Fibroblast of the aortic adventitia (primary cell): ENCODE measurements at regions not wholly inside any gene's neighbourhood (a gene's known extent, or its start where the extent isn't known, plus 50 kb on each side); places are given as distances from the start of the nearest gene placed in this dataset.
A peak's percentile ranks its signal among the peaks of the same experiment; 100 is the strongest.

Experiments
- DNase-seq: peaks from one replicate; pipeline ENCODE4 v3.0.0-alpha.2; 2010; ENCODE audit warnings: low read depth
- H3K4me3 ChIP-seq: 2 replicates; pipeline ENCODE4 v1.5.1; 2011; ENCODE audit warnings: low read depth, mild to moderate bottlenecking, control low read depth, low read length, moderate library complexity
- TF ChIP-seq, protein P1 (sequence below): IDR thresholded peaks from 2 replicates; pipeline ENCODE4 v1.5.1; 2011; ENCODE audit warnings: mild to moderate bottlenecking, low read length, control low read depth, inconsistent platforms; ENCODE audit not compliant: insufficient read depth

DNA sequence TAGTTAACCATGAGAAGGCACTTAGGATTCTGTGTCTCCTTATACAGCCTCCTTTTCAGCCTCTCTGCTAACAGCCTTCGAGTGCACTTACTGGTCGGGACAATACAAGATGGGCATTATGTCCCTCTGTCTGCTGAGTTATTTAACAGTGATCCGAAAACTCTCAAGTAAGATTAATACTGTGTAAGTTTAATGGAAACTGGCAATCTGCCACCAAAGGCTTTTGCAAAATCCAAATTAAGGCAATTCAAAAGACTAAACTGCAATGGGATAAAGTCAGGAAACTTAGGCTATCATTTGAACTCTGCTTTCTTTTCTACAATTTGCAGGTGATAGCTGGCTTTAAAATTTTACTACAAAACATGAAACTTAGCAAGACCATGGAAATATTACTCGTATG, 477.8 kb downstream of the TFEC start:
- H3K4me3 ChIP-seq = no peak overlapping the region
- DNase-seq = no peak
- TF ChIP-seq, protein P1, sequence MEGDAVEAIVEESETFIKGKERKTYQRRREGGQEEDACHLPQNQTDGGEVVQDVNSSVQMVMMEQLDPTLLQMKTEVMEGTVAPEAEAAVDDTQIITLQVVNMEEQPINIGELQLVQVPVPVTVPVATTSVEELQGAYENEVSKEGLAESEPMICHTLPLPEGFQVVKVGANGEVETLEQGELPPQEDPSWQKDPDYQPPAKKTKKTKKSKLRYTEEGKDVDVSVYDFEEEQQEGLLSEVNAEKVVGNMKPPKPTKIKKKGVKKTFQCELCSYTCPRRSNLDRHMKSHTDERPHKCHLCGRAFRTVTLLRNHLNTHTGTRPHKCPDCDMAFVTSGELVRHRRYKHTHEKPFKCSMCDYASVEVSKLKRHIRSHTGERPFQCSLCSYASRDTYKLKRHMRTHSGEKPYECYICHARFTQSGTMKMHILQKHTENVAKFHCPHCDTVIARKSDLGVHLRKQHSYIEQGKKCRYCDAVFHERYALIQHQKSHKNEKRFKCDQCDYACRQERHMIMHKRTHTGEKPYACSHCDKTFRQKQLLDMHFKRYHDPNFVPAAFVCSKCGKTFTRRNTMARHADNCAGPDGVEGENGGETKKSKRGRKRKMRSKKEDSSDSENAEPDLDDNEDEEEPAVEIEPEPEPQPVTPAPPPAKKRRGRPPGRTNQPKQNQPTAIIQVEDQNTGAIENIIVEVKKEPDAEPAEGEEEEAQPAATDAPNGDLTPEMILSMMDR = no peak

DNA sequence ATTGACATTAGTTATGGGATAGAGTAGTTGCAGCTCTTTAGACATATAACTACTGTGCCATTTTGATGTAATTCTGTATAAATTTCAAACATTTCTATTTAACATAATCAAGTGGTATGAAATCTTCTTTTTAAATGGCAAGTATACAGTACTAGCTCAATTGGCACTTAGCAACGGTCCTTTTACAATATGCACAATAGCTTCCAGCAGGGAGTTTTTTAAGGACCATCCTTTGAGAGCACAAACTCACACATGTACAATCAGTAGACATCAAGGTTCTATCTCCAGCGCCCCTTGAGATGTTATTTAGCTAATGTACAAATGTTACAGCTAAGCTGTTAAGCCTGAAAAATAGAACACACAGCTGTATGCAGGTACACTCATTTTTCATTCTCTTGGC, 480.7 kb downstream of the TFEC start:
- DNase-seq = no peak
- TF ChIP-seq, protein P1 = no peak
- H3K4me3 ChIP-seq = no peak overlapping the region

DNA sequence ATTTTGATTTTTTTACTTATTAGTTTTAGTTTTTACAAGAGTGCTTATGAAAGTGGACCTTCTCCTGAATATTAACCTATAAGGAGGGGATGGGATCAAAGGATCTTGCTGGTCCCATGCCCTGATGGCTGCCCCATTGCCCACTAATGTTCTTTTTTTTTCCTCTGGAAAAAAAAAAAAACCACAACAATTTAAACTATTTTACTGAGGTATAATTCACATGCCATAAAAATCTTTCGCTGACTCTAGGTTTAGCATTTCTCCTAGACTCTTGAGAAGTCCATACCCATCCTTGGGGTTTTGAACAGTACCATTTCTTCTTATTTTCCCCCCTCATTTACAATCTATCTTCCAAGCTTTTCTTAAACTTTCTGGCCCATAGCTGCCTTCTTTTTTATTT, 481.8 kb downstream of the TFEC start:
- DNase-seq = peak; percentile 7
- TF ChIP-seq, protein P1 = no peak
- no peak overlapping the region for H3K4me3 ChIP-seq

GRCh38 chr7:115546790-115547189, 483.8 kb downstream of the TFEC start:
- H3K4me3 ChIP-seq = no peak overlapping the region
- no peak for DNase-seq
- TF ChIP-seq, protein P1 = no peak

GRCh38 chr7:115533785-115534184, 496.8 kb downstream of the TFEC start:
- H3K4me3 ChIP-seq = no peak overlapping the region
- peak; percentile 27 for DNase-seq
- TF ChIP-seq, protein P1 = no peak

DNA sequence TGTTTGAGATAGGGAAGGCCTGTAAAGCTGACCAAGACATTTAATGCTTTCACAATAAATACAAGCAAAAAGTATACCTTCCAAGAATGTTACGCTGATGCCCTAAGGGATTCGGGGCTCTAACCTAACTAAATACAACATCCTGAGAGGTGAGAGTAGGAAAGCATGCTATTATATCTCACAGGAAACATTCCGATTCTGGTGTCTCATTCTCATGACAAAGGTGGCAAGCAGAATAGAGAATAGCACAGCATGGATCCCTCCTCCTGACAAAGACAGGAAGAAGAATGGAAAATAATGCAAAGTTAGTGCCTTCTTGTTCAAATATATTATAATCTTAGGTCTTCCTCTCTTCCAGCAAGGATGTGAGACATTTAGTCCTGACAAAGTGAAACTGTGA, 504.3 kb downstream of the TFEC start:
- no peak overlapping the region for H3K4me3 ChIP-seq
- TF ChIP-seq, protein P1 = no peak
- no peak for DNase-seq

DNA sequence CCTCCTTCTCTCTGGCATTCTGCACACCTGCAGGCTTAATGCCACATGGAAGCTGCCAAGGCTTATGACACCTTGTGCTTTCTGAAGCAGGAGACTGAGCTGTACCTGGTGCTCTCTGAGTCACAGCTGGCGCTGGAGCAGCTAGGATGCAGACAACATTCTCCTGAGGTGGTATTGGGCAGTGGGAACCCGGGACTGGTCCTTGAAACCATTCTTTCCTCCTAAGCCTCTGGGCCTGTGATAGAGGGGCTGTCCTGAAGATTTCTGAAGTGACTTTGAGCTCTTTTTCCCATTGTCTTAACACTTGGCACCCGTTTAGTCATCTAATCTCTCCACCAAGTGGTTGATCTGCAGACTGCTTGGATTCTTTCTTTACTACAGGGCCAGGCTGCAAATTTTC, 508.4 kb downstream of the TFEC start:
- DNase-seq = no peak
- TF ChIP-seq, protein P1 = no peak
- no peak overlapping the region for H3K4me3 ChIP-seq
